ENCODE measurements at regions not wholly inside any gene's neighbourhood (a gene's known extent, or its start where the extent isn't known, plus 50 kb on each side); places are given as distances from the start of the nearest gene placed in this dataset.

GRCh38 chr12:127539226-127539858 is 727.6 kb upstream of the TMEM132C start:
- DNase-seq (ENCODE audit: low read depth), result no peak

- DNase-seq (ENCODE audit: low read depth), result no peak
These were observed 724.6 kb upstream of the TMEM132C start for GRCh38 chr12:127542391-127542790.

GRCh38 chr12:127542931-127543330 is 724.0 kb upstream of the TMEM132C start:
- DNase-seq (ENCODE audit: low read depth), result no peak

DNA sequence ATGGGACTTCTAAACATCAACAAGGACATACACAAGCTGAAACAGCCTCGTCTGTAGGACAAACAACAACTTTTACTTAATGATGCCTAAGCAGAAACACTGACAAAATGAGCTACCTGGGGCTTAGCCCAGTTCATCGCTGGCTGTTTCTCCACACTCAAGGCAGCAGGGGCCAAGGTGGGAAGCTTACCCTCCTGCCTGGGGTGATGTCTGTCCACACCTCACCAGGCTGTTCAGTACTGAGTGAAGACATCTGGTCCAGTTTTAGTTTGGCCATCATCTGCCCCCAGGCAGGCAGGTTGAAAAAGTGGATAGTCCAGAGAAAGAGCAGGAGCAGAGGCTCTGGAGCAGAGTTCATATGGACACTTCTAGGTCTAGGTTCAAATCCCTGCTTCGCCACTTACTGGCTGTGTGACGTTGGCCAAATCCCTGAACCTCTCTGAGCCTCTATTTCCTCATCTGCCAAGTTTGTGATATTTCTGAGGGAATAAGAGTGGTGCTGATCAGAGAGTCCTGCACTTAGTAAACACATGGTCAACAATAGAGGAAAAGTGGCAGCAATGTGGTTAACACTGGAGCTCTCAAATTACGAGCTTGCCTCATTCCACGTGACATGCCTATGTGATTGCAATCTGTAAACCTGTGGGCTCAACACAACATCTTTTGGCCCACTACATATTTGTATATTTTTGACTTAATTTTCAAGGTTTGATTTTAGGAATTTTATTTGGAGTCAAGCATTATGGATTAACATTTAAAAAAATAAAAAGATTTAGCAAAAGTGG is 720.1 kb upstream of the TMEM132C start:
- no peak for DNase-seq (ENCODE audit: low read depth)

DNA sequence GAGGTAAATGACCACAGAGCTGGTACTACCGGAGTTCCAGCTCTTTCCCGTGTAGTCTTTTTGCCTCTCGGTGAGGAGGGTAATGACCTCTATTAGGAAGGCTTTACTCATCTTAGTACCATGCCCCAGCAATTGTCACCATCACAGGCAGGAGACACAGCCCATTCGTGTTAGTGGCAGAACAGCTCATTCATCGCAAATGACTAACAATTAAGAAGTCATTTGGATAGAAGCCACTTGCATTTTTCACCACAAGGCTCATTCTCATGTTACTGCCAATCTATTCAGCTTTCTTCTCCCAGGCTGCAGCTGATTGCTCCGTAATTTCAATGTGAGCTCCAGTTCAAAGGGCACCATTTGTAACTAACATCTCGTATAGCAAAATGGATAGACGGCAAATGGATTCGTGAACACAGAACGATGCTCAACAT is 718.8 kb upstream of the TMEM132C start:
- DNase-seq (ENCODE audit: low read depth), result peak; percentile 63

- DNase-seq (ENCODE audit: low read depth), result peak; percentile 57
These were observed 716.7 kb upstream of the TMEM132C start for GRCh38 chr12:127550271-127550670.

GRCh38 chr12:127552838-127553237 is 714.1 kb upstream of the TMEM132C start:
- DNase-seq (ENCODE audit: low read depth), result no peak

DNA sequence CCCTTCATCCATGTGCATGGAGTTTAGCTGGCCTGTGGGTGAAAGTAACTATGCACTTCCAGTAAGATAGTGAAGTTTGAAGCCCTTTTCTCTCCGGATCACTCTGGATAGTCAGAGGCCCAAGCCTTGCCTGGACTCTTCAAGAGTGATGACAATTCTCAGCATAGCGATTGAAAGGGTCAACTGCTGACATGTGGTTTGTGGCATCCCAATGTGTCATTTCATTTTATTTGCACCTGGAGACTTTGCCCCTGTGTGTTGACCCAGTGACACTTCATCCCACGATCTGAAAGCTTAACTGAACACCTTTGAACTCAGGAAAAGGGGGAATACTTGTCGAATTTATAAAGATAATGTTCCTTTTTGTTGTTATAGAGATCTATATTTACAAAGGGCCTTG is 711.9 kb upstream of the TMEM132C start:
- no peak for DNase-seq (ENCODE audit: low read depth)

- DNase-seq (ENCODE audit: low read depth), result no peak
These were observed 710.6 kb upstream of the TMEM132C start for GRCh38 chr12:127556231-127556886.

DNA sequence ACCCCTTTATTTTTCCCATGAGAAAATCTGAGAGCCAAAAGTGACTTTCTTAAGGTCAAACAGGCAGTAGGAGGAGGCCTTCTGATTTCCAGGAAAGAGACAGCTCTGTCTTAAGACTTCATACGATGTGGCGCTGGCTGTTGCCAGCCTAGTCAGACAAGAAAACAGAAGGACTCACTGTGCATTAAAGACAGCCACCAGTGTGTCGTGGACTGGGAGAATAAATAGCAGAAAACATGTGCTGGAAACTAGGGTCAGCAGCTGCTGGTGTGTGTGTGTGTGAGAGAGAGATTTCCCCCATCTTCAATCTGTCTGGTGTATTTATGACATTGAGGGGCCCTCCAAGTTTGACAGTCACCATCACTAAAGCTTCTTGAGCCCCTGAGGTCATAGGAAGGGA is 708.6 kb upstream of the TMEM132C start:
- DNase-seq (ENCODE audit: low read depth), result no peak

DNA sequence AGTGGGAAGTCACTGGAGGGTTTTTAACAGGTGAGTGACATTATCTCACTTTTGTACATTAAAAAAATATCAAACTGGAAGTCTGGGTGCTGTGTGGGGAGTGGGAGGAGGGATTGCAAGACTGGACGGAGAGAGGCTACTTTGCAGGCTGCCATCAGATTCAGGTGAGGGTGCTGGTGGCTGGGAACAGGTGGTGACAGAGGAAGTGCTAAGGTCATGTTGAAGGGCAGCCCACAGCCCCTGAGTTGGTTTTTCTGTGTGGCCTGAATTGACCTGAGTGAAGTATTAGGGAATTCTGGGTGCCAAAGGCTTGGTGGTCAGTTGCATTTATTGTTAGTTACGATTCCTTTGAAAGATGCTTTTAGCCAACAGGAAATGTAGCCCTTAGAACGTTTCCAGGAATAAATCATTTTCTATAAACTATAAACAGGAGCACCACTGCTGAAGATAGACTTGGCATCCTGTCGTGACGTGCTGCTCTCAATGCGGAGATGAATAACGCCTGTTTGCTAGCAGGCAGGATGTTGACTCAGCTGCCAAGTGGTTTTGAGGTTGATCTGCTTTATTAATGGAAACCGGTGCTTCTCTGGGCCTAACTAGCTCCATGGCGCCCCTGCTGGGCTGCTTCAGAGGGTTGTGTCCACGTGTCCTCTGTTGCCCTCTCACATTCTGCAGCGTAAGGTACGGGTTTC is 707.5 kb upstream of the TMEM132C start:
- DNase-seq (ENCODE audit: low read depth), result peak; percentile 94

GRCh38 chr12:127560041-127560478 is 706.9 kb upstream of the TMEM132C start:
- DNase-seq (ENCODE audit: low read depth), result no peak

DNA sequence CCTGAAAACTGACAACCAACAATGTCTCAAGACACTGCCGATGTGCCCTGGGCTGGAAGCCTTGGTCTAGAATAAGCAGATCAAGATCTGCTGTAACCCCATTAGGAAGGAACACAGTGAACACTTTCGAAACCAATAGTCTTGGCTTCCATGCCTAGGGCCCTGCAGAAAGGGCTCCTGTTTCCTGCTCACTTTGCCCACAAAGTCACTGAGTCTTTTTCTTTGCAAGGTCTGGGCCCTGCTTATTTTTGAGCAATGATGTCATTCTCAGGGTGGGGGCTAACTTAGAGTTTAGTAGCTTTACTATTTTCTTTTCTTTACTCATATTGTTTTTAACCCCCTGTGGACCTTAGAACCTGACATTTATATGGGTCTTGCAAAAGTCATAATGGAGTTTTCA is 704.2 kb upstream of the TMEM132C start:
- no peak for DNase-seq (ENCODE audit: low read depth)

DNA sequence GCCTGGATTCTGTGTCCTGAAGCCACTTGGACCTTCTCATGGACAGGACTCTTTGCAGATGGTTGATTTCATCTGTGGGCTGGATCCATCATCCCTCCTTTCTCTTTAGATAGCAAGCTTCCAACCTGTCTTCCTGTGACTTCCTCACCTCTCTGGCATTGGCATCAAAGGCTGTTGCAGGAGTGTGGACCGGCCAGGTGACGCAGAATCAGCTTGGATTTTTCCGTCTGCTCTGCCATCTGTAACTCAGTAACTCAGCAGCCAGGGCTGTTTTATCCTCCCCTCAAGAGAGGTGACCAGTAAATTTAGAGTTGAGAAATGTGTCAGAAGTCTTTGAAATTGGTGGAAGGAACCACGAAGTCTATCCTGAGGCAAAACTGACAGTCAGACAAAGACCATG is 701.7 kb upstream of the TMEM132C start:
- DNase-seq (ENCODE audit: low read depth), result no peak

- DNase-seq (ENCODE audit: low read depth), result no peak
These were observed 699.4 kb upstream of the TMEM132C start for GRCh38 chr12:127567531-127567930.

DNA sequence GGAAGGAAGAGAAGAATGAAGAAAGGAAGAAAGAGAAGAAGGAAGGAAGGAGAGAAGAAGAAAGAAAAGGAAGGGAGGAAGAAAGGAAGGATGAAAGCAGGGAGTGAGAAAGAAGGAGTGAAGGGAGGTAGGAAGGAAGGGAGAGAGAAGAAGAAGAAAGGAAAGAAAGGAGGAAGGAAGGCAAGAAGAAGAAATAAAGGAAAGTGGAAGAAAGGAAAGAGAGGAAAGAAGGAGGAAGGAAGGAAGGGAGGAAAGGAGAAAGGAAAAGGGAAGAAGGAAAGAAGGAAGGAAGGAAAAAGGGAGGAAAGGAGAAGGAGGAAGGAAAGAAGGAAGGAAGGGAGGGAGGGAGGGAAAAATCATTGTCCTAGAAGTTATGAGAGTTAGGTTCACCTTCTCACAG is 696.6 kb upstream of the TMEM132C start:
- no peak for DNase-seq (ENCODE audit: low read depth)

GRCh38 chr12:127570793-127571360 is 696.1 kb upstream of the TMEM132C start:
- peak; percentile 55 for DNase-seq (ENCODE audit: low read depth)

DNA sequence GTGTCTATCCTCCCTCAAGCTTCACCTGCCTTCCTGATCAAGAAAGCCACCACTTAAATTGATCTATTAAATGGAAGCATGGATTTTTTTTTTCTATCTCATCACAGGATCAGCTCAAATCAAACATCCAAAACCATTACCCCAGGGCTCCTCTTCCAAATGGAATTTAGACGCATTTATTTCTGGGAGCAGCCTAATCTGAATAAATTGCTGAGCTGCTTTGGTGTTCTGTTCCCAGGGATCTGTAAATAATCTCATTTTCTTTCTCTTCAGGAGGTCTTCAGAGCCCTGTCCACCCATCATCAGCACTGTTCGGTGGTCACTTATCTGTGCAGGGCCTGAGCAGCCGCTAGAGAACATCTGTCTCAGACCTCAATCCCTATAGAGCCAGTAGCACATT is 695.4 kb upstream of the TMEM132C start:
- DNase-seq (ENCODE audit: low read depth), result no peak

GRCh38 chr12:127579446-127579845 is 687.5 kb upstream of the TMEM132C start:
- DNase-seq (ENCODE audit: low read depth), result no peak

GRCh38 chr12:127582074-127582473 is 684.9 kb upstream of the TMEM132C start:
- no peak for DNase-seq (ENCODE audit: low read depth)

DNA sequence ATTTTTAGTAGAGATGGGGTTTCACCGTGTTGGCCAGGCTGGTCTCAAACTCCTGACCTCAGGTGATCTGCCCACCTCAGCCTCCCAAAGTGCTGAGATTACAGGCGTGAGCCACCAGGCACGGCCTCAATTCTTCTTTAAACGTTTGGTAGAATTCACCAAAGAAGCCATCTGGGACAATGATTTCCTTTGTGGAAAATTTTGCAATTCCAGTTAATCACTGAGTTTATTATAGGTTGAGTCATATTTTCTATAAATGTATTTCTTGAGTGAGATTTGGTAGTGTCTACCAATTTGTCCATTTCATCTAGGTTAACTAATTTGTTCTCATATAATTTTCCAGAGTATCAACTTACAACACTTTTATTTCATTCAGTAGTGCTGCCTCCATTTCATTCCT is 683.9 kb upstream of the TMEM132C start:
- peak; percentile 59 for DNase-seq (ENCODE audit: low read depth)

GRCh38 chr12:127588249-127588648 is 678.7 kb upstream of the TMEM132C start:
- peak; percentile 99 for DNase-seq (ENCODE audit: low read depth)

Data from stromal cell of bone marrow (primary cell).